Kasumi-1 (cell line): ENCODE measurements at regions not wholly inside any gene's neighbourhood (a gene's known extent, or its start where the extent isn't known, plus 50 kb on each side); places are given as distances from the start of the nearest gene placed in this dataset.

ENCODE experiments used
- DNase-seq, 2 experiments: peaks; one replicate each; lab custom pipeline; 2025; lab: John Stamatoyannopoulos, UW

DNA sequence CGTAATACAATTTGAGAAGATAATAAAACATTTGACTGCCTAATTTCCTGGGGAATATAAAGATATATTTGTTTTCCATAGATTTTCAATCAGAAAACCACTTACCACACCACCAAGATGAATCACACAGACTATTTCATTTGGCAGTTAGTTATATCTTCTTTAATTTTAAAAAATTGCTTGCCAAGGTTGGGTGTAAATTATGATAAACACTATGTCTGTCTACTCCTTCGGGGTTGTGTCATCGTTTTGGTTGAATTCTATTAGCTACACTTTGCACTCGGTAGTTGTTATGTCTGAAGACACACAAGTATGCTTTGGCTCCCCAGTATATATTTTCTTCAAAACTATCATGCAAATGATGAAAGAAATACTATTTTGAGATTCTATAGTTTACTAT lies 594.8 kb upstream of the SEMA3D start:
- no peak for DNase-seq

DNA sequence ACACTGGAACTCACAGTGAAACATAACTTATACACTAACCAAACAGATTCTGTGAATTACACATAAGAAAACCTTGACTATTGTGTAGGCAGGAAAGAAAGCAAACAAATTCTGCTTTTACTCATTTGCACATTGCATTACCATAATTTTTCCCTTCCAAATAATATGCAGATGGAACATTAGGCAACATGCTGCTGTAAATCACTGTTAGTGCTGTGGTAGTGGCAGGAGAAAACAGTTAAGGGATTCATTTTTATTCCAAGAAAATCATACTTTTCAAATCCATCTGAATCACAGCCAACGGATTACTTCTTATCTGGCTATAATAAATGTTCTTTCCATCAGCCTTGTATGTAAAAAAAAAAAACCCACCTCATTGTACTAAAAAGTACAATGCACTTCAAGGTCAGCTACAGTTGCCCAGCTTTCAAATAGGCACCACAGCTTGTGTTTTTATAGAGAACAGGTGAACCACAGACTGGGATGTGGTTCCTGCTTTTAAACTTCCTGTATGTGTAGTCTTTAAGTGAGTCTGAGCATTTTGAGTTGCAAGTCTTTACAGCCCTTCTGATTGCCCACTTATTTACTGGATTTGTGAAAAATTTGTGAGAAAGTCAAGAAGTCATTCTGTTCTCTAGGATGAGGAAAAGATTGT lies 590.0 kb upstream of the SEMA3D start:
- DNase-seq, result no peak

DNA sequence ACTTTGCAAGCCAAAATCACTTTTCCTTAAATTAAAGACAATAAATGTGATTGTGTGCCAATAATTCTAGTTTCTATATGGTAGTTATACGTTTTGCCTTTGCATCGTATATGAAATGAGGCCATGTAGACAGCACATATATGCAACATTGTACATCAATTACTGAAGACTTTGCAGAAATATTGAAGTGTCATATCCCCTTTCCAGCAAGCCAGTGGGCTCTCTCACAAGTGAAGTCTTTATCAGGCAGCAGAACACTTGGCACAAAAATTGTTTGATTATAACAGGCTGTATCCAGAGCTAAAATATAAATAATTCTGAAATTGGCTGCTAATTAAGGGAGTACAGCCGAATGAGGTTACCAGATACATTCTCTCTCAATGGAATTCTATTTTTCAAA lies 588.6 kb upstream of the SEMA3D start:
- DNase-seq, result no peak

DNA sequence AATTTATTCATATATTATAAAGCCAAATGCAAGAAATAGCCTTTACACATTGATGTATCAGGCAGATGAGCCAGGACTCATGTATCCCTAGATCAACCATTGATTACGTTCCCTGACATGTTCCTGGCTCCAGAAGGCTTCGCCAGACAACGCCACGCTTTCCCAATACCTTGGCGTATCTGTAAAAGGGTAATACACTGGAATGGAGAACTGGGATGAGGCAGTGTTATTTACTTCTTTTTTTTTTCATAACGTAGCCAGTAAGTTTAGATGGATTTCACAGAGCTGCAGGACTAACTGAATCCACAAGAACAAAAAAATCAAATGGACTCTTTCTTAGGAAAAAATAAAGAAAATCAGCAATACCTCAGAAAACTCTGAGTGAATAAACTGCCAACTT lies 588.1 kb upstream of the SEMA3D start:
- DNase-seq, result no peak

DNA sequence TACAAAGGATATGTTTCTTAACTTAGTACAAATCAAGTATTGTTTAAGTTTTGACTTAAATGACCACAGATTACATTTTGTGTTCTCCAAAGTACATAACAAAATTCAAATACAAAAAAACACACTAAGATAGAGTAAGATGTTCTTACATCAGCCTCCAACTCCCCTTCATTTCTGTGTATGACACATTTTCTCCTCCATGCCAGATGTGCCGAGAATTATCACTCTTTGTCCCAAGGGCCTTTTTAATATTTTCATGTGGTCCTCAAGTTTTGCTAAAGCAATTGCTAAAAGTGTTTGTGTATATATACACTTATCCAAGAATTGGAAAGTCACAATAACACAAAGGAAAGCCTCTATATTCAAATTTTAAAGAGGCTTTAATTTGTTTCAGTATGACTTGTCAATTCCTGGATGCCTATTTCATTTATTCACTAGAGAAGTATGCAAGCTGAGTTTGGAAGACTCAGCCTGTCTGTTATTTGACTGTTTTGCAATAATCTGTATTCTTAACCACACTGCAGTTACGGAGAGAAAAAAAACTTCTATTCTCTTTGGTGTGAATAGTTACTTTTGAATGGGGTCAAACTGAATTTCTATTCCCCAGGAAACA lies 586.4 kb upstream of the SEMA3D start:
- DNase-seq, result no peak

DNA sequence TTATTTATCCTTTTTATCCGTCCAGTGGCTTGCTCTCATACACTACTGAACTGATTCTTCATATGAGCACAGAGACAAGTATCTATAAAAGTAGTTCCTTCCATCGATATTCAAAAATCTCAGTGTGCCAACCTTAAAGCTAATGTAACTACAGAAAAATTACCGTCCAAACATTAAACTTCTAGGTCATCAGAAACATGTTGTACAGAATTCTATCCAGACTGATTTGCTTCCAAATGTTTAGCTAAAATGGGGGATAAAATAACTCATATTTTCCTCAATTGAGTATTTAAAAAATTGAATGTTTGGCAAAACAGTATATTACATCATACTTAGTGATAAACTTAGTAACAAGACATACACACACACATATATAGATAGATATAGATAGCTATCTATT lies 584.7 kb upstream of the SEMA3D start:
- no peak for DNase-seq

DNA sequence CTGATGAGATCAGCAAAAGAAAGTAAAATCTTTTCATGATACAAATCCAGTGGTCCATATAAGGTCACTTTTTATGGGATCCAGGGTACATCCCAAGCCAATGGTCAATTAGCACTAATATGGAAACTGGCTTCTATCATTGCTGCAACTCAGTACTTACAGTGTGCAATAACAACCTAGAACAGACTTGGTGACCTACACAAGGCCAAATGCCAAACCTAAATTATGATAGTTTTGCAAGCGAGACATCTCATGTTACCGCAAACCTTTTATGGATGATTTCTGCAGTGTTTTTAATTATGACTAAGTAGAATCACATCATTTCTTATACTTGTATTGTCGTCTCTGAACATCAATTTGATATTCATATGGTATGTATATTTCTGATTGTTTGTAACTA lies 583.5 kb upstream of the SEMA3D start:
- no peak for DNase-seq

DNA sequence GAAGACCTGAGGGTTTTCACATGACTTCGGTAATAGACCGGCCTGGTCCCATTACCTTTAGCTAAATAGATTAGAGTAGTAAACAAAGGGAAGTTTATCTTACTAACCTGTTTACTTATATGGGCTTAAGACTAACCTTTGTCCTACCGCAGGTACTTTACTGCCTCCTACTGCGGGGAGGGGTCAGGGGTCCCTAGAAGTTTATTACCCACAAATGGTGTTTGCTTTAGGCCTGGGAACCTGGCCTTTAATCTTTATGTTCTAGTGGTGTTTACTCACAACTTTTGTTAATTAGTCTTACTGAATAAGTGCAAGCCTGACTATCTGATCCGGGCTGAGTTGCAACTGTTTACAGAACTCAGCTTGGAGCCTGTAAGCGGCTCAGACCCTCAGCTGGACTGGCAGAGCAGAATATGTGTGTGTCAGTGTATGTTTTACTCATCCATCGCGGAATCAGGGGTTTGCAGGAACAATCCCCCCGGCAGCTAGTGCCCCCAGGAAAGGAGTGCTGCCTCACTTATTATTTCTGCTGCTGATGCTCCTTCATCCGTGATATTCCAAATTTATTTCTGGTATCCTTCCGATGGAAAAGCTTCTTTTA lies 578.9 kb upstream of the SEMA3D start:
- DNase-seq, result no peak

DNA sequence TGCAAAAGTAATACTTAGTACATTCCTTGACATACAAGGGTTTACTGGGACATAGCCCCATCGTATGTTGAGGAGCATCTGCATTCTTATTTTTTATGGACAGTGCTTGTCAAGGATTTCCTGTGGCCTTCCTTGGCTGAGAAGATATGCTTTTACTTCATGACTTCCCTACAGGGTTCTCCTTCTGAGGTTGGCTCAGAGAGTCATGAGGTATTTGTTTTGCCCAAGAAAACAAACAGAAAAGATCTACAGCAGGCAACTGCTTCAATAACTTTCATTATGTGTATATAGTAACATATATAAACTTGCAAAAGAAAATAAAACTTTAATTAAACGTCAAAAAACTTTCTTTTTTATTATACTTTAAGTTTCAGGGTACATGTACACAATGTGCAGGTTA lies 577.2 kb upstream of the SEMA3D start:
- DNase-seq, result no peak

DNA sequence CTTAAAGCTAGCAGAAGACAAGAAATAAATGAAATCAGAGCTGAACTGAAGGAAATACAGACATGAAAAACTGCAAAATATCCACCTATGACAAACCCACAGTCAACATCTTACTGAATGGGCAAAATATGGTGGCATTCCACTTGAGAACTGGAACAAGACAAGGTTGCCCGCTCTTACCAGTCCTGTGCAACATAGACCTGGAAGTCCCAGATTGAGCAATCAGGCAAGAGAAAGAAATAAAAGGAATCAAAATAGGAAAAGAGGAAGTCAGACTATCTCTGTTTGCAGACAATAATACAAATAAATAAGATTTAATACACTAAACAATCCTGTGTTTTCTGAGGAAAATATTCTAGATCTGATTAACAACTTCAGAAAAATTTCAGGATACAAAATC lies 570.5 kb upstream of the SEMA3D start:
- no peak for DNase-seq

DNA sequence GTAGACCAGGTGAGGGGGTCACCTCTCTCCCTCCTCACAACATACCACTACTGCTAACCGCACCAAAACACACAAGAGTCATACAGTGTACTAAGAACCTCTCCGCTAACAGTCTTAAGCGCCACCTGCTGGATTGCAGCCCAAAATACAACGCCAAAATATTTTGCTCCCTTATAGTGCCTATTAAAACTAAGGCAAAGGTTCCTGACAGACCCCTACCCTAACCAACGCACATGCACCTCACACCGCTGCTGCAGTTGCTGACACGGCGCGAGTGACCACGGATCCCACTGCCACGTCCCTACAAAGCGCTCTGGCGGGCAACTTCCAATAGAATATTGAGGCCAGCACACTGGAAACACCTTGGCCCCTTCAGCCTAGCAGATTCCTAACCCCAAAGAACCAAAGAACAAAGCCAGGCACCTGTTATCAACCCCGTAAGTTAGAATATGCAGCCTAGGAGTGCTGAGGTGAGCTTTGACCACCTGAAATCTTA lies 563.6 kb upstream of the SEMA3D start:
- DNase-seq, result peak; percentile 74 to 75

DNA sequence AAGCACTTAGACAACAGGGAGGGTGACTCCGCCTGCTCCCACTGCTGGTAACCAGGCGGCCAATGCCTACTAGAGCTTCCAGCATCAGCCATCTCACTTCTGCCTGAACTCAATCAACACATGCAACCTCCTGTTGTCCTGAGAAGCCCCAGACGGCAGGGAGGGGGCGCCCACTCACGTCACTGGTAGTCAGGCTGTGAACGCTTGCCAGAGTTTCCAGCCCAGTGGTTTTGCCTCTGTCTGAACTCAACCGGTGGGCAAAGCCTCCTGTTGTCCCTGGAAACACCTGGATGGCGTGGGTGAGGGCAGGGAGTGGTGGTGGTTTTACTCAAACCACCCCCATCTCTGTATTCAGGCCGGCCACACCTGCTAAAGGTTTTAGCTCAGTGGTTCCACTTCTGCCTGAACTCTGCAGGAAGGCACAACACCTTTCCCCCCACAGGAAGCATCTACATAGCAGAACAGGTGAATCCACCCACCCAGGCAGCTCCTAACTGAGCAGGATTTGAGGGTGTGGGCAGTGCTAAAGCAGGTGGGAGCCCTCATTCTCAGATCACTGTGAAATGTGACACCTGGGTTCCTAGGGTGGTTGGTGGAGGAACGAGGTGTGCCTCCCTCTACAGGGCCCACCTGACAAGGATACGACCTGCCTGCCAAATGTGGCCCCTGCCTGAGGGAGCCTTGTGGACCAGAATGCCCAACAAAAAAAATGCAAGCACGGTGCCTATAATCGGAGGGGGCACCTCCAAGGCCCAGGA lies 563.0 kb upstream of the SEMA3D start:
- DNase-seq, result no peak

DNA sequence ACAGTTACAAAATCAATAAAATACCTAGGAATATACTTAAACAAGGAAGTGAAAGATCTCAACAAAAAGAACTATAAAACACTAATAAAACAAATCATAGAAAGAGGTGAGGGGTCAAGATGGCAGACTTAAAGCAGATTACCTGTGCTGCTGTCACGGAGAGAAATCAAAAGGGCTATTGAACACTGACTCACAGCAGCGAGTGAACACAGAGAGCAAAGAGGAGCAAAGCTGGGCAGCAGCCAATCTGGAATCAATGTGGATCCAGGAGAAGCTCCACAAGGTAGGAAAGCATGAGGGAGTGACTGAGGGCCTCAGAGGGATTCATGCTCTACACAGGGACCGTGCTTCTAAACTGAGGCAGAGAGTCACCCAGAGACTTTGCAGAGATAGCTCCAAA lies 562.0 kb upstream of the SEMA3D start:
- no peak for DNase-seq

DNA sequence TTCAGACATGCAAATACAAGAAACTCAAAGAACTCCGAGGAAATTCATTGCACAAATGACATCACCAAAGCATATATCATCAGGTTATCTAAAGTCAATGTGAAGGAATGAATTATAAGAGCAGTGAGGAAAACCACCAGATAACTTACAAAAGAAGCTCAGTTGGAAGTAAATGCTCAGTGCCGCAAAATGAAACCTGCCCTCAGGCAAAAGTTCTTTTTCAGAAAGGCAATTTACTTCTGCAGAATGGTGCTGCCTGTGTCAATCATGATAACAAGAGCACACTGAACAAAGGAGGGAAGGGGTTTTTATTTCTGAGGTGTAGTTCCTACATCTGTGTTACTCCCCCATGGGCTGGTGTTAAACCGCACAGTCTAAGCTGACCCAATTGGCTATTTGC lies 550.6 kb upstream of the SEMA3D start:
- no peak for DNase-seq

DNA sequence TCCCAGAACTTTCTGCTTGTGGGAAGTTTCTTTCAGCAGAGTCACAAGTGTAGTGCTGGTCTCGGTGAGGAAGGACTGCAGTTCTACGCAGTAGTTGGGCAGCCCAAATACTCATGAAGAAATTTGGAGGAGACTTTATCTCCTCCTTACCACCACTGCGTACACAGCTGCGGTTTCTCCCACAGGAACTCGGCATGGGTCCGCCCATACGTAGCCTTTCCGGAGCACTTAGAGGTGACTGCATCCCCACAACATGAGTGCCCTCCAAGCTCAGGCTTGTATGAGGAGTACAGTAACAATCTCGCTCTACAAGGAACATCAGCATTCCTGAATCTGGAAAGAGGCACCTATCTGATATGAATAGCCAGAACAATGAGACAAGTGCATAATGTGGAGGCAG lies 549.2 kb upstream of the SEMA3D start:
- no peak for DNase-seq

DNA sequence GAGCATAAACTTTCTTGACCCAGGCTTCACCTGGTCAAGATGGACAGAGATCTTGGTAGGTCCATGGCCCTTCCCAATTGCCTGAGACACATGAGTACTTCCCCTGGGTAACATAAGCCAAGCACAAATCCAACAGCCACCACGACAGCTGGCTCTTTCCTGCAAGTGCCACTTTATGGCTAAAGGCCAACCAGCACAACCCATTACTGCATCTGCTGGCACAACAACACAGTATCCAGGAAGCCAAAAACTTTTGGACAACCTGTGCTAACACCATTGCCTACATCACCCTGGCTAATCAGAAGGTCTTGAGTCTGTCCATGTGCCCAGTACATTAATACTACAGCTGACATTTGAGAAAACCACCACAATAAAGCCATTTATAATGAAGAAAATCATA lies 548.0 kb upstream of the SEMA3D start:
- DNase-seq, result no peak

DNA sequence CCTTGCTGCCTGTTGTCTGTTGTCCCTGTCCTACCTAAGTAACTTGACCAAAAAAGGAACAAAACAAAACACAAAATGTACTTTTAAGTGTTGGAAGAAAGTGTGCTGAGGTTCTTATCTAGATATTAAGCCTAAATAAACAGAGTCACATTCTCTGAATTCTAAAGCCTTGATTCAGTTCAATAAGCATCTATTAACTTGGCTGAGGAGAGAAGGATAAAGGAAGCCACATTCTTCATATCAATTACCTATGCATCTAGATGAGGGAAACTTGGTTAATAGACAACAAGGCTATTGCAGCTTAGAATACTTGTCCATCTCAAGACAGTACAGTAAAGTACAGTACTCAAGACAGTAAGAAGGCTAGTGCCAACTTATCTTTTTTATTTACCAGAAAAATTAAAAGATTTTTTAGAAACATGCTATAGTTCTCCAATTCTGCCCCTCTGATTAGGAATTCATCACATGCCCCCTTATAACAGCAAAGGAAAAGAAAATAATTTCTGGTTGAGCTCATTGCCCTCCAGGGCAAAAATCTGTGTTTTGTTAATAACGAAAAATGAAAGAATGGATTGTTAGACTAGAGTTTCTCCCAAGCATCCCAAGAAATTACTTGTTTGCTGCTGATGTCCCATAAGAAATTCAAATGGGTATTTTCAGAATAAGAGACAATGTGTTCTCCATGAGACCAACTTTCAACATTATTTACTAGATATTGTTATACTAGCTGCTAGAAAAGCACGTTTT lies 546.5 kb upstream of the SEMA3D start:
- DNase-seq, result no peak

DNA sequence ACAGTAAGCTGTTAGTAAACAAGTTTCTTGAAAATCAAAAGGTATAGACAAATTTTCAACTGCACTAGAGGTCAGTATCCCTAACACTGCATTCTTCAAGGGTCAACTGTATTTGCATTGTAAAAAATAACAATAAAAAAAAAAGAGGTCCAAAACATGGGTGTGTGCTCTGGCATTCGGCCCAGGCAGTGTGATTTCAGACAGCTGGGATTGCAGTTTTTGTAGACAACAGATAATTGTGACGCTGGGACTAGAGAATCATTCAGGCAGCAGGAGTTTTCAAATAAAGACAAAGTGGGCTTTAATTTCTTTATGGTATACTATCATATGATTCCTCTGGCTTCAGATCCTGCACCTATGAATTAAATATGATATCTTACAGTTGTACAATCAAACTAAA lies 543.2 kb upstream of the SEMA3D start:
- no peak for DNase-seq

DNA sequence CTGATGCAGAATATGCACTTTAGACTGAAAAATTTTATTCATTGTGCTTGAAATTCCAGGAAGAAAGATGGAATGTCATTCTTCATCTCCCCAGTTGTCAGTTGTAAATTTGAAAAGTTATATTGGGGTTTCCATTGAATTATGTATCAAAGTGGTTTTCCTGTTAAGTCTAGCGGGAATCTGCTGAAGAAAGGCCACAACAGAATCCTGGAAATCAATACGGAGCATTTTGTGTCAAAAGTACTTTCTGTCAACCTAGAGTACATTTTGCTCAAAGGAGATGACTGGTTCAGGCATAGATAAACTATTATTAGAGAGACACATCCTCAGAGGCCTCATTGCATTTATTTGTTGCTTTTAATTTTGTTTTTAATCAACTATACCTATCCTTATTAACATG lies 538.2 kb upstream of the SEMA3D start:
- no peak for DNase-seq

DNA sequence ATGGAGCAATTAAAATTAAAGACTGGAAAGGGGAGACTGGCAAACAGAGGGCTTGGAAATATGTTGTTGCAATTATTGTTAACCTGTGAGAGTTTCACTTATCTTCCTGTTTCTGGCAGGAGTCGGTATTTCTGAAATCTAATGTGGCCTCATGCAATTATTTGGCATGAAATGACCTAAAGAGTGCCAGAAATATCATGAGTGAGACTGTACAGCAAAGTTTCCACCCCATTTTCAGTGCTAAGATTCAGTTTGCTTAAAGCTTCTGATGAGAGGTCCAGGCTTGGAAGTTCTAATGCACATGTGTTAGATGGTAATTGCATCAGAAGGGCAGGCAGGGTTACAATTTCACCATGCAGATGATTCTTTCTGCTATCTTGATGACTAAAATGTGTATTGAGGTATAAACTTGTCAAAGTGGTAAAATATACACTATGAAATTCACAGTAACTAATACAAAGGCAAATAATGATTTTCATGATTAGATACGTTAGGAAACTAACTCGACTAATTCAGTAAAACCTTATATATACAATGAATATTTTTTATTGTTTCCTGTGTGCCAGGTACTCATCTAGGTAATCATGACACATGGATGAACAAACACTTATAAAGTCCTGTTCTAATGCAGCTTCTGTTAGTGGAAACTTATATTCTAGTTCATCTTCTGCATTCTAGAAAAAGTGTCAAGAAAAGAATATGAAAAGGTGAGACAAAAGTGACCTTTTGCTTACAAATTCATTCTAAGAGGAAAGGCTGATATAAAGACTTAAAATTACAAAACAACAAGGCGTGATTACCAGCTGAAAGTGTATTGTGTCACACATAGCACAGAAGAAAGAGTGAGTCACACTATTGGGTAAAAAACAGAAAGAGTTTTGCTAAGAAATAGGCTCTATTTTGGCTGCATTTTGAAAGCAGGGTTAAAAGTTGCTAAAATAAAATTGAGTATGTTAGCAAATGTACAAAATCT lies 533.4 kb upstream of the SEMA3D start:
- no peak for DNase-seq

DNA sequence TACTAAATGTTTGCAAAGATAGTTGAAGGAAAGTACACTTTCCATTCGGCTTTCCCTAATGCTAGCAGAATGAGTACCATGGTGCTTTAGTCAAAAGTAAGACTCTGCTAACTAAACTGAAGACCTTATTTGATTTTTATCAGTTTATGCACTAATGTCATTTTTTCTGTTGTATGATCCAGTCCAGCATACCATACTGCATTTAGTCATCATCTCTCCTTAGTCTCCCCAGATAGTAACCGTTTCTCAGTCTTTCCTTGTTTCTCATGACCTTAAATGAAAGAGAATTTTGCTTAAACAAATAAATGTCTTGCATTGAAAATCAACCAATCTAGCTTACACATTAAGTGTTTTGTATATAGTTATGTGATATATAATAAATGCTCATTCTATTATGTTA lies 529.5 kb upstream of the SEMA3D start:
- no peak for DNase-seq
